BJ (cell line): ENCODE measurements at regions not wholly inside any gene's neighbourhood (a gene's known extent, or its start where the extent isn't known, plus 50 kb on each side); places are given as distances from the start of the nearest gene placed in this dataset.

Experiments
- CTCF ChIA-PET: fragments of 350-600 bp; formaldehyde crosslinking; extraction: SDS; loops from one replicate; lab custom pipeline; 2021; ENCODE audit warnings: antibody characterized with exemption, inconsistent platforms; lab: Yijun Ruan, JAX
- POLR2A ChIA-PET: fragments of 300-600 bp; sonication (Branson Sonifier 250); formaldehyde crosslinking; extraction: SDS; loops from one replicate; lab custom pipeline; 2021; ENCODE audit warnings: antibody characterized with exemption; lab: Charles Lee
- DNase-seq: peaks from one replicate; pipeline ENCODE4 v3.0.0-alpha.2; 2011; ENCODE audit warnings: low read depth
- H3K27me3 ChIP-seq: 2 replicates; pipeline ENCODE4 v1.6.0; 2011; ENCODE audit warnings: low read length; ENCODE audit not compliant: control insufficient read depth, insufficient read depth
- H3K36me3 ChIP-seq: 2 replicates; pipeline ENCODE4 v1.5.1; 2011; ENCODE audit warnings: low read length; ENCODE audit not compliant: control insufficient read depth, insufficient read depth
- H3K4me3 ChIP-seq: 2 replicates; pipeline ENCODE4 v1.5.1; 2011; ENCODE audit warnings: low read depth, mild to moderate bottlenecking, control low read depth, low read length
- TF ChIP-seq, protein P1 (sequence below): IDR thresholded peaks from 2 replicates; pipeline ENCODE4 v1.5.1; 2011; ENCODE audit warnings: low read depth, mild to moderate bottlenecking, control low read depth, inconsistent platforms, low read length, moderate library complexity; ENCODE audit not compliant: insufficient read depth

DNA sequence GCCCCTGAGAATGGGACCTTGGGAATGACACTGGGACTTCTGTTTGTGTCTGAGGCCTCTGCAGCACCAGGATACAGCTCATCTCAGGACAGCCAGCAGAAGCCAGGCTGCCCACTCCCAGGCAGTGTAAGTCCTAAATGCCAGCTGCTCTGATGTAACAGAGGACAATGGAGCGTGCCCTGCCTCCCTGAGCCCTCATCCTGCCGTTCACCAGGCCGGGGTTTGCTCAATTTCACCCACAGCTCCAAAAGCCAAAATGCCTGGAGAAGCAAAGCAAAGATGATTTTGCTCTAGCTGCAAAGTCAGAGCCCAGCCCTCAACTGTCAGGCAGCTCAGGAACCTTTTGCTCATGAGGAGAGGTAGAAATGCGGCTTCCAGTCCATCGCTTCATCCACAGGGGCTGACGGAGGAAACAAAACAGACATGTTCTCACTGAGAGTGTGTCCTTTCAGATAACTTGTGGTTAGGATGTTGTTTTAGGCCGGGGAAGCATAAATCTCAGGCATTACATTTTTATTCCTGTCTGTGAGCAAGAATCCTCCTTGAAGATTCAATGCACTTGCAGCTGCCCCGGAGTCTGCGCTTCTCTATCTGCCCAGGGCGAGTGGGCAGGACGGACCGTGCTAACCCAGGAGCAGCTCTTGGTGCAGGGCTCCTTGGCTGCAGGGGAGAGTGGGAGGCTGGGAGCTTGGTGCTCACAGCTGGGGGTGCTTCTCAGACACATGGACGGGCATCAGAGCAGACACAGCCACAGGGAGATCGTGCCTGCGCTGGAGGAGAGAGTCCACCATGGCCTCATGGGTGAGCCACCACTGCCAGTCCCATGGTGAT lies 83.2 kb upstream of the CHST15 start:
- DNase-seq, result no peak
- ChIA-PET CTCF (interaction anchor here (0.8 kb wide), 1 partner anchor 20 kb away, joined by 3 read pairs; no protein-coding TSS in a partner anchor), POLR2A (no interaction called here)
- Histone ChIP-seq H3K4me3 (no peak overlapping the region), H3K27me3 (peaks cover 6% of the 10 kb centered on the region), H3K36me3 (no peaks in the 10 kb centered on the region)
- TF ChIP-seq, protein P1, sequence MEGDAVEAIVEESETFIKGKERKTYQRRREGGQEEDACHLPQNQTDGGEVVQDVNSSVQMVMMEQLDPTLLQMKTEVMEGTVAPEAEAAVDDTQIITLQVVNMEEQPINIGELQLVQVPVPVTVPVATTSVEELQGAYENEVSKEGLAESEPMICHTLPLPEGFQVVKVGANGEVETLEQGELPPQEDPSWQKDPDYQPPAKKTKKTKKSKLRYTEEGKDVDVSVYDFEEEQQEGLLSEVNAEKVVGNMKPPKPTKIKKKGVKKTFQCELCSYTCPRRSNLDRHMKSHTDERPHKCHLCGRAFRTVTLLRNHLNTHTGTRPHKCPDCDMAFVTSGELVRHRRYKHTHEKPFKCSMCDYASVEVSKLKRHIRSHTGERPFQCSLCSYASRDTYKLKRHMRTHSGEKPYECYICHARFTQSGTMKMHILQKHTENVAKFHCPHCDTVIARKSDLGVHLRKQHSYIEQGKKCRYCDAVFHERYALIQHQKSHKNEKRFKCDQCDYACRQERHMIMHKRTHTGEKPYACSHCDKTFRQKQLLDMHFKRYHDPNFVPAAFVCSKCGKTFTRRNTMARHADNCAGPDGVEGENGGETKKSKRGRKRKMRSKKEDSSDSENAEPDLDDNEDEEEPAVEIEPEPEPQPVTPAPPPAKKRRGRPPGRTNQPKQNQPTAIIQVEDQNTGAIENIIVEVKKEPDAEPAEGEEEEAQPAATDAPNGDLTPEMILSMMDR, result no peak

DNA sequence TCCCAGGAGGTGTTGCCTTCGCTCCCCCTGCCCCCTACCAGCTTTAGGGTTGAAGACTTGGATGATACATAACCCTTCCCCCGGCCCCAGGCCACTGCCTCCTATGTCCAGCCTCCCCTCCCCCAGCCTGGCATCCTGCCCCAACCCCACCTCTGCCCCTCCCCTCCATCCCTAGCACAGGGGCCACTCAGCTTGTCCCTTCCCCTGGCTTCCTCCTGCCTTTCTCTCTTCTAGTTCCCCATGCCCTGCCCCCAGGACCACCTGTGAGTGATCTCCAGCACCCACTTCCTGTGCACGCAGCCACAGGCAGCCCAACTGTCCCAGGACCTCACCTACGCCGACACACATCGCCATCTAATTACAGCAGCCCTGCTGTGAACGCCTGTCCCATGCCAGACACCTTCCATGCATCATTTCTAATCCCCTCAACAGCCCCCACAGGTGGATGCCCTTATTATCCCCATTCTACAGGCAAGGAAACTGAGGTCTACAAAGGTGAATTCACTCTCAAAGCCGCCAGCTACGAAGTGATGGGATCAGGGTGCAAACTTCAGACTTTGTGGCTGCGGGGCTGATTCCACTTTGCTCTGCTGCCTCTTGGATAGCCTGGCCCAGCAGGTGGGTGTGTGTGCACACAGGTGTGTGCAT lies 82.4 kb upstream of the CHST15 start:
- H3K27me3 ChIP-seq, result peaks cover 8% of the 10 kb centered on the region
- H3K4me3 ChIP-seq, result no peak overlapping the region
- TF ChIP-seq, protein P1, result no peak
- ChIA-PET POLR2A (no interaction called here), CTCF (interaction anchor here (0.8 kb wide), 1 partner anchor 19 kb away, joined by 3 read pairs; no protein-coding TSS in a partner anchor)
- no peaks in the 10 kb centered on the region for H3K36me3 ChIP-seq
- no peak for DNase-seq

DNA sequence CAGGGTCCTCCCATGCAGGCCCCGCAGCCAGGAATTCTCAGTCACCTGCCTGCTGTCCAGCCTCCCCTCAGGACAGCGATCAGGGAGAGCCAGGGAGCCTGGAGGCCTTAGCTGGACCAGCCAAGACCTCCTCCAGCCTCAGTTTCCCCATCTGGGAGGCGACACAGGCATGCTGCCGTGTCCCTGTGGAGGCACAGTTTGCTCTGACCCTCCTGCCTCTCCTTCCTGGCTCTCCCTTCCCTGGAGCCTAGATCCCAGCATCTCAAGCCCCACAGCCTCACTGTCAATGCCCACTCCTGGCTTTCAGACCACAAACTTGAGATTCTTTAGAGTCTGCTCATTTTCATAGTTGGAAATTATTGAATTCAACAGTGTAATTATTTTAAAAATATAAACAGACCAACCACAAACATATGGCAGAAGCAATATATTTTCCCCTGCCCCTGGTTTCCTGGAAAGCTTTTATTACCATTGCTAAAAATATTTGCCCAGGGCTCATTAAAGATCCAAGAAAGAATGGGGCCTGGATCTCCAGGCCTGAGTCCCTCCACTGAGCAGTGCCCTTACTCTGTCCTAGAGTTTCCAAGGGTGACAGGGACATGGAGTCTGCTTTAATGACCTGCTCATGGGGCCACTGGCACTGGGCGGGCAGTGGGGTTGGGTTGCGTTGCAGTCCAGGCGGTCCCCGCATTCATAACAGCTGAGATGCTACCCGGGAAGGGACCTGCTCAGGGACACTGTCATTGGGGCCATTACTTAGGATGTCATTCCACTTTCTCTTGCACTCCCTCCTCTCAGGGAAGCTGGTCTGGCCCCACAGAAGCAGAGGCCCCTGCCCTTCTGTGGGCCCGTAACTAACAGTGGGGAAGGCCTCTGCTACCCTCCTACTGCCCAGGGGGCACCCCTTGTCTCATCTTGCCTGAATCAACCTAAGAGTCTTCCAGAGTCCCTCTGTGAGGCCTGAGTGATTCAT lies 81.6 kb upstream of the CHST15 start:
- no peak overlapping the region for H3K4me3 ChIP-seq
- H3K36me3 ChIP-seq, result no peaks in the 10 kb centered on the region
- POLR2A ChIA-PET, result interaction anchor here (0.7 kb wide), 1 partner anchor 22 kb away, joined by 5 read pairs; no protein-coding TSS in a partner anchor
- peak; percentile 49 for DNase-seq
- CTCF ChIA-PET, result interaction anchor here (0.6 to 0.8 kb wide), 2 partner anchors 18 to 180 kb away, joined by 3 read pairs; no protein-coding TSS in a partner anchor
- peaks cover 9% of the 10 kb centered on the region for H3K27me3 ChIP-seq
- TF ChIP-seq, protein P1, result no peak

DNA sequence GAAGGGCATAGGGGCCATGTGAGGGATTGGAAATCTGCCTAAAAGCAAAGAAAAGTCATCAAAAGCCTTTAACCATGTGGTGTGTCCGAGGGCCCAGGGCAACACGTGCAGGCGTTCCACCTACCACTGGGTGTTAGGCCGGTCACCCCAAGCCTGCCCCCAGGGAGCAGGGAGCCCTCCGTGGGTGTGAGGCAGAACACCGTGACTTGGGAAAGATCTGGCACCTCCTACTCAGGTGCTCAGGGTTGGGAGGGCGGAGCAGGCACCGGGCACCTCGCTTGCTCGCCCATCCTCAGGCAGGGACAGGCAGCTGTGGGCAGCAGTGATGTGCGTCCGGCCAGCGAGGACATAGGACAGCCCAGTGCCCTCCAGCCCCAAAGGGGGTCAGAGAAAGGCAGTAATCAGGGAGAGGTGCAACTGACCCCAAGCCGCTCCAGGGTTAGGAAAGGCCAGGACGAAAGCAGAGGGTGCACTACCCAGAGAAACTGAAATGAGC lies 80.7 kb upstream of the CHST15 start:
- TF ChIP-seq, protein P1, result no peak

More for the DNA sequence above, 80.7 kb upstream of the CHST15 start:
- DNase-seq, result no peak
- ChIA-PET POLR2A (interaction anchor here (0.7 kb wide), 1 partner anchor 21 kb away, joined by 5 read pairs; no protein-coding TSS in a partner anchor), CTCF (no interaction called here)
- Histone ChIP-seq H3K4me3 (no peak overlapping the region), H3K36me3 (no peaks in the 10 kb centered on the region), H3K27me3 (peaks cover 9% of the 10 kb centered on the region)
